Activated T-helper 9 cell treated with anti-CD3 and anti-CD28 coated beads, Interleukin-2, amount 50 U/mL, for 16 hours (primary cell): ENCODE measurements at regions not wholly inside any gene's neighbourhood (a gene's known extent, or its start where the extent isn't known, plus 50 kb on each side); places are given as distances from the start of the nearest gene placed in this dataset.

Experiments
- DNase-seq: peaks from one replicate; pipeline ENCODE4 v3.0.0-alpha.2; 2020; ENCODE audit warnings: low read depth

- DNase-seq: no peak
These were observed 343.9 kb upstream of the ALCAM start for GRCh38 chr3:105022813-105023212.

- no peak for DNase-seq
These were observed 336.5 kb upstream of the ALCAM start for GRCh38 chr3:105030211-105030610.

- DNase-seq: no peak
These were observed 334.2 kb upstream of the ALCAM start for GRCh38 chr3:105032541-105032940.

GRCh38 chr3:105033081-105033480, 333.6 kb upstream of the ALCAM start:
- DNase-seq: no peak

GRCh38 chr3:105039004-105039403, 327.7 kb upstream of the ALCAM start:
- DNase-seq: no peak

- no peak for DNase-seq
These were observed 326.6 kb upstream of the ALCAM start for GRCh38 chr3:105040026-105040622.

- no peak for DNase-seq
These were observed 324.1 kb upstream of the ALCAM start for GRCh38 chr3:105042586-105042985.

- no peak for DNase-seq
These were observed 315.6 kb upstream of the ALCAM start for GRCh38 chr3:105051111-105051510.

- DNase-seq: no peak
These were observed 314.7 kb upstream of the ALCAM start for GRCh38 chr3:105051972-105052371.

- DNase-seq: no peak
These were observed 303.9 kb upstream of the ALCAM start for GRCh38 chr3:105062853-105063252.

- DNase-seq: no peak
These were observed 300.5 kb upstream of the ALCAM start for GRCh38 chr3:105065895-105066839.

GRCh38 chr3:105067361-105067760, 299.3 kb upstream of the ALCAM start:
- no peak for DNase-seq

GRCh38 chr3:105077060-105077822, 289.5 kb upstream of the ALCAM start:
- no peak for DNase-seq

- DNase-seq: no peak
These were observed 282.8 kb upstream of the ALCAM start for GRCh38 chr3:105083945-105084344.

- DNase-seq: no peak
These were observed 281.2 kb upstream of the ALCAM start for GRCh38 chr3:105085506-105085905.

GRCh38 chr3:105093371-105094252, 273.1 kb upstream of the ALCAM start:
- no peak for DNase-seq

- DNase-seq: no peak
These were observed 272.1 kb upstream of the ALCAM start for GRCh38 chr3:105094588-105094987.

- no peak for DNase-seq
These were observed 270.6 kb upstream of the ALCAM start for GRCh38 chr3:105096071-105096470.

GRCh38 chr3:105101603-105102002, 265.1 kb upstream of the ALCAM start:
- DNase-seq: no peak

- DNase-seq: no peak
These were observed 263.6 kb upstream of the ALCAM start for GRCh38 chr3:105103139-105103538.

- no peak for DNase-seq
These were observed 257.9 kb upstream of the ALCAM start for GRCh38 chr3:105108823-105109222.

GRCh38 chr3:105118905-105119304, 247.8 kb upstream of the ALCAM start:
- DNase-seq: no peak
